Activated naive CD8-positive, alpha-beta T cell treated with anti-CD3 and anti-CD28 coated beads, Interleukin-2, amount 50 U/mL, for 24 hours (primary cell): ENCODE measurements at regions not wholly inside any gene's neighbourhood (a gene's known extent, or its start where the extent isn't known, plus 50 kb on each side); places are given as distances from the start of the nearest gene placed in this dataset.
"Not testable (repeated sequence)": the region's sequence is repeated elsewhere in the genome, so short reads cannot be mapped to it uniquely, and the experiment has no call there.

Experiments
- ATAC-seq: fragments of 150-1000 bp; cut with Tn5 transposase; one replicate; pipeline ENCODE4 v1.10.0; 2021
- DNase-seq: peaks from one replicate; pipeline ENCODE4 v3.0.0; 2021
- H3K27ac Mint-ChIP-seq: one replicate; pipeline ENCODE4 v1.8.0; 2021; ENCODE audit warnings: mild to moderate bottlenecking, mixed read lengths
- H3K27me3 Mint-ChIP-seq: one replicate; pipeline ENCODE4 v1.8.0; 2021; ENCODE audit warnings: mixed read lengths
- H3K36me3 Mint-ChIP-seq: one replicate; pipeline ENCODE4 v1.8.0; 2021; ENCODE audit warnings: low read depth, mixed read lengths
- H3K4me1 Mint-ChIP-seq: one replicate; pipeline ENCODE4 v1.8.0; 2021; ENCODE audit warnings: mixed read lengths
- H3K4me3 Mint-ChIP-seq: one replicate; pipeline ENCODE4 v1.8.0; 2021; ENCODE audit warnings: mild to moderate bottlenecking, moderate library complexity, mixed read lengths
- H3K9me3 Mint-ChIP-seq: one replicate; pipeline ENCODE4 v1.8.0; 2021; ENCODE audit warnings: mixed read lengths

GRCh38 chr5:124960266-124960665 is 213.8 kb upstream of the ZNF608 start:
- H3K36me3 Mint-ChIP-seq: no peaks in the 10 kb centered on the region
- no peak overlapping the region for H3K27ac Mint-ChIP-seq
- no peak for ATAC-seq
- peaks cover 4% of the 10 kb centered on the region for H3K9me3 Mint-ChIP-seq
- no peak overlapping the region for H3K4me3 Mint-ChIP-seq
- no peak for DNase-seq
- H3K4me1 Mint-ChIP-seq: no peaks in the 10 kb centered on the region
- H3K27me3 Mint-ChIP-seq: no peaks in the 10 kb centered on the region

GRCh38 chr5:124961521-124961920 is 215.1 kb upstream of the ZNF608 start:
- Mint-ChIP-seq H3K4me1 (no peaks in the 10 kb centered on the region), H3K36me3 (no peaks in the 10 kb centered on the region), H3K27me3 (no peaks in the 10 kb centered on the region), H3K9me3 (peaks cover 4% of the 10 kb centered on the region), H3K27ac (no peak overlapping the region), H3K4me3 (no peak overlapping the region)
- ATAC-seq: no peak
- DNase-seq: no peak

GRCh38 chr5:124962111-124962510 is 215.7 kb upstream of the ZNF608 start:
- Mint-ChIP-seq H3K9me3 (peaks cover 4% of the 10 kb centered on the region), H3K27me3 (no peaks in the 10 kb centered on the region), H3K27ac (no peak overlapping the region), H3K4me3 (no peak overlapping the region), H3K36me3 (no peaks in the 10 kb centered on the region), H3K4me1 (no peaks in the 10 kb centered on the region)
- no peak for DNase-seq
- no peak for ATAC-seq

- H3K4me1 Mint-ChIP-seq: no peaks in the 10 kb centered on the region
- ATAC-seq: no peak
- no peaks in the 10 kb centered on the region for H3K27me3 Mint-ChIP-seq
- H3K4me3 Mint-ChIP-seq: no peak overlapping the region
- no peak for DNase-seq
- H3K27ac Mint-ChIP-seq: no peak overlapping the region
- peaks cover 4% of the 10 kb centered on the region for H3K9me3 Mint-ChIP-seq
- H3K36me3 Mint-ChIP-seq: no peaks in the 10 kb centered on the region
These were observed 216.3 kb upstream of the ZNF608 start for GRCh38 chr5:124962735-124963134.

- H3K4me3 Mint-ChIP-seq: no peak overlapping the region
- no peaks in the 10 kb centered on the region for H3K4me1 Mint-ChIP-seq
- no peak overlapping the region for H3K27ac Mint-ChIP-seq
- DNase-seq (no peak), ATAC-seq (no peak)
- no peaks in the 10 kb centered on the region for H3K27me3 Mint-ChIP-seq
- no peaks in the 10 kb centered on the region for H3K36me3 Mint-ChIP-seq
- peaks cover 4% of the 10 kb centered on the region for H3K9me3 Mint-ChIP-seq
These were observed 216.9 kb upstream of the ZNF608 start for GRCh38 chr5:124963236-124963919.

DNA sequence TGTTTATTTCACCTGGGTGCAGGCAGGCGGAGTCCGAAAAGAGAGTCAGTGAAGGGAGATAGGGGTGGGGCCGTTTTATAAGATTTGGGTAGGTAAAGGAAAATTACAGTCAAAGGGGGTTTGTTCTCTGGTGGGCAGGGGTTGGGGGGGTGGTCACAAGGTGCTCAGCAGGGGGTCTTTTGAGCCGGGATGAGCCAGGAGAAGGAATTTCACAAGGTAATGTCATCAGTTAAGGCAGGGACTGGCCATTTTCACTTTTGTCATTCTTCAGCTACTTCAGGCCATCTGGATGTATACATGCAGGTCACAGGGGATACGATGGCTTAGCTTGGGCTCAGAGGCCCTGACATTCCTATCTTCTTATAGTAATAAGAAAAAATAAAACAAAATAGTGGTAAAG is 220.3 kb upstream of the ZNF608 start:
- not testable (repeated sequence) for H3K4me3 Mint-ChIP-seq, H3K27me3 Mint-ChIP-seq, H3K9me3 Mint-ChIP-seq, H3K4me1 Mint-ChIP-seq, H3K36me3 Mint-ChIP-seq, H3K27ac Mint-ChIP-seq, ATAC-seq, DNase-seq

- not testable (repeated sequence) for H3K36me3 Mint-ChIP-seq
These were observed 223.9 kb upstream of the ZNF608 start for GRCh38 chr5:124970381-124970780.

GRCh38 chr5:124972703-124973102 is 226.3 kb upstream of the ZNF608 start:
- DNase-seq: no peak
- H3K4me1 Mint-ChIP-seq: no peaks in the 10 kb centered on the region
- no peaks in the 10 kb centered on the region for H3K9me3 Mint-ChIP-seq
- H3K36me3 Mint-ChIP-seq: no peaks in the 10 kb centered on the region
- no peak overlapping the region for H3K27ac Mint-ChIP-seq
- no peak overlapping the region for H3K4me3 Mint-ChIP-seq
- no peak for ATAC-seq
- no peaks in the 10 kb centered on the region for H3K27me3 Mint-ChIP-seq

More at GRCh38 chr5:124970381-124970780, 223.9 kb upstream of the ZNF608 start:
- not testable (repeated sequence) for H3K27me3 Mint-ChIP-seq, H3K9me3 Mint-ChIP-seq, H3K27ac Mint-ChIP-seq, H3K4me1 Mint-ChIP-seq, DNase-seq, ATAC-seq, H3K4me3 Mint-ChIP-seq

- DNase-seq: no peak
- no peak overlapping the region for H3K27ac Mint-ChIP-seq
- no peaks in the 10 kb centered on the region for H3K9me3 Mint-ChIP-seq
- H3K4me3 Mint-ChIP-seq: no peak overlapping the region
- ATAC-seq: no peak
- no peaks in the 10 kb centered on the region for H3K4me1 Mint-ChIP-seq
- no peaks in the 10 kb centered on the region for H3K27me3 Mint-ChIP-seq
- H3K36me3 Mint-ChIP-seq: no peaks in the 10 kb centered on the region
These were observed 227.2 kb upstream of the ZNF608 start for GRCh38 chr5:124973661-124974060.

- Mint-ChIP-seq H3K27me3 (no peaks in the 10 kb centered on the region), H3K27ac (no peak overlapping the region), H3K9me3 (no peaks in the 10 kb centered on the region), H3K36me3 (no peaks in the 10 kb centered on the region), H3K4me3 (no peak overlapping the region), H3K4me1 (no peaks in the 10 kb centered on the region)
- ATAC-seq (no peak), DNase-seq (no peak)
These were observed 229.6 kb upstream of the ZNF608 start for GRCh38 chr5:124976086-124976485.

DNA sequence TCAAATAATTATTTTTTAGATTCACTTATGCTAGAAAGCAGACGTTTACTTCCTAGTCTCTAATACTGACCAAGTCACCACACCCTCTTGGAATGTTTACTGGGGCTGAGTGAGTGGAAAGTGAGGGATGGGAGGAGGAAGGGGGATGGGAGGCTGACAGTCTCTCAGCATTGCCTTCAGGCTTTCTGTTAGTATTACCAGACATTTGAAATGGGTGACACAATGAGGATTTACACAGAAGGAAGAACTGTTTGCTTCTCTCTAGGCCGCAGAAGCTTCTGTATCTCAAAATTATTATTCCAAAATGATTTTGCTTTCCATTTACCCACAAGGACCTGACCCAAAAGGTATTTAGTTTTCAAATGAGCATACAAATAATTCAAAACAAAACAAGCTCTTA is 232.8 kb upstream of the ZNF608 start:
- Mint-ChIP-seq H3K27me3 (no peaks in the 10 kb centered on the region), H3K27ac (no peak overlapping the region), H3K4me1 (no peaks in the 10 kb centered on the region), H3K36me3 (no peaks in the 10 kb centered on the region), H3K4me3 (no peak overlapping the region), H3K9me3 (no peaks in the 10 kb centered on the region)
- DNase-seq: no peak
- no peak for ATAC-seq

- no peak overlapping the region for H3K4me3 Mint-ChIP-seq
- H3K27ac Mint-ChIP-seq: no peak overlapping the region
- DNase-seq: no peak
- H3K4me1 Mint-ChIP-seq: no peaks in the 10 kb centered on the region
- no peaks in the 10 kb centered on the region for H3K9me3 Mint-ChIP-seq
- no peak for ATAC-seq
- H3K27me3 Mint-ChIP-seq: no peaks in the 10 kb centered on the region
- no peaks in the 10 kb centered on the region for H3K36me3 Mint-ChIP-seq
These were observed 233.9 kb upstream of the ZNF608 start for GRCh38 chr5:124980163-124980941.

- H3K4me1 Mint-ChIP-seq: no peaks in the 10 kb centered on the region
- H3K9me3 Mint-ChIP-seq: peaks cover 10% of the 10 kb centered on the region
- no peak overlapping the region for H3K4me3 Mint-ChIP-seq
- H3K27ac Mint-ChIP-seq: no peak overlapping the region
- ATAC-seq (no peak), DNase-seq (no peak)
- no peaks in the 10 kb centered on the region for H3K27me3 Mint-ChIP-seq
- no peaks in the 10 kb centered on the region for H3K36me3 Mint-ChIP-seq
These were observed 235.5 kb upstream of the ZNF608 start for GRCh38 chr5:124981901-124982300.

- Mint-ChIP-seq H3K27ac (no peak overlapping the region), H3K36me3 (no peaks in the 10 kb centered on the region), H3K9me3 (peaks cover 19% of the 10 kb centered on the region), H3K4me1 (no peaks in the 10 kb centered on the region), H3K4me3 (no peak overlapping the region), H3K27me3 (no peaks in the 10 kb centered on the region)
- DNase-seq: no peak
- ATAC-seq: no peak
These were observed 239.7 kb upstream of the ZNF608 start for GRCh38 chr5:124986170-124986569.

GRCh38 chr5:124986667-124987066 is 240.2 kb upstream of the ZNF608 start:
- Mint-ChIP-seq H3K27ac (no peak overlapping the region), H3K4me3 (no peak overlapping the region), H3K9me3 (peaks cover 19% of the 10 kb centered on the region), H3K27me3 (no peaks in the 10 kb centered on the region), H3K36me3 (no peaks in the 10 kb centered on the region), H3K4me1 (no peaks in the 10 kb centered on the region)
- ATAC-seq (no peak), DNase-seq (no peak)
